ENCODE measurements at regions not wholly inside any gene's neighbourhood (a gene's known extent, or its start where the extent isn't known, plus 50 kb on each side); places are given as distances from the start of the nearest gene placed in this dataset.
"Not testable (repeated sequence)": the region's sequence is repeated elsewhere in the genome, so short reads cannot be mapped to it uniquely, and the experiment has no call there.

DNA sequence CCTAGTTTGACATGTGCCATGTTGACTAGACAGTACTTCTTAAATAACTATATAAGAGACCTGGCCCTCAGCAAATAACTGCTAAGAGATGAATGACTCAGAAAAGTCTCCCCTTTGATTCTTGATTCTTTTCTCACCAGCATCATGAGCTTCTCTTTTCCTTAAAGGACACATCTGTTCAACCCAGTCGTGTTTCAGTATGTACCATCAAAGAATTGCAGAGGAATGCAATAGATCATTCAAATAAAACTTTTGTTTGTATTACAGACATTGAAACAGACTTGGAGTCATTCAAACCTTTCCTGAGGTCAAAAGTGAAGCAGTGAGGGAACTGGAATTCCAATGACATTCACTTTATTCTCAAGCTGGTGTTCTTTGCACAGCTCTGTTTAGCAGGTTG, 598.3 kb upstream of the GHITM start:
- TF ChIP-seq, protein P1, sequence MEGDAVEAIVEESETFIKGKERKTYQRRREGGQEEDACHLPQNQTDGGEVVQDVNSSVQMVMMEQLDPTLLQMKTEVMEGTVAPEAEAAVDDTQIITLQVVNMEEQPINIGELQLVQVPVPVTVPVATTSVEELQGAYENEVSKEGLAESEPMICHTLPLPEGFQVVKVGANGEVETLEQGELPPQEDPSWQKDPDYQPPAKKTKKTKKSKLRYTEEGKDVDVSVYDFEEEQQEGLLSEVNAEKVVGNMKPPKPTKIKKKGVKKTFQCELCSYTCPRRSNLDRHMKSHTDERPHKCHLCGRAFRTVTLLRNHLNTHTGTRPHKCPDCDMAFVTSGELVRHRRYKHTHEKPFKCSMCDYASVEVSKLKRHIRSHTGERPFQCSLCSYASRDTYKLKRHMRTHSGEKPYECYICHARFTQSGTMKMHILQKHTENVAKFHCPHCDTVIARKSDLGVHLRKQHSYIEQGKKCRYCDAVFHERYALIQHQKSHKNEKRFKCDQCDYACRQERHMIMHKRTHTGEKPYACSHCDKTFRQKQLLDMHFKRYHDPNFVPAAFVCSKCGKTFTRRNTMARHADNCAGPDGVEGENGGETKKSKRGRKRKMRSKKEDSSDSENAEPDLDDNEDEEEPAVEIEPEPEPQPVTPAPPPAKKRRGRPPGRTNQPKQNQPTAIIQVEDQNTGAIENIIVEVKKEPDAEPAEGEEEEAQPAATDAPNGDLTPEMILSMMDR (IDR thresholded peaks at IDR 0.05; ENCODE audit: low read depth, low read length), result no peak
- Histone ChIP-seq H3K4me3 (ENCODE audit: low read depth, low read length) (no peak overlapping the region), H3K27me3 (ENCODE audit: insufficient read depth, low read depth, severe bottlenecking) (no peaks in the 10 kb centered on the region), H3K27ac (no peak overlapping the region), H3K9me3 (ENCODE audit: severe bottlenecking) (no peaks in the 10 kb centered on the region), H3K36me3 (no peaks in the 10 kb centered on the region)
- DNase-seq, result no peak

DNA sequence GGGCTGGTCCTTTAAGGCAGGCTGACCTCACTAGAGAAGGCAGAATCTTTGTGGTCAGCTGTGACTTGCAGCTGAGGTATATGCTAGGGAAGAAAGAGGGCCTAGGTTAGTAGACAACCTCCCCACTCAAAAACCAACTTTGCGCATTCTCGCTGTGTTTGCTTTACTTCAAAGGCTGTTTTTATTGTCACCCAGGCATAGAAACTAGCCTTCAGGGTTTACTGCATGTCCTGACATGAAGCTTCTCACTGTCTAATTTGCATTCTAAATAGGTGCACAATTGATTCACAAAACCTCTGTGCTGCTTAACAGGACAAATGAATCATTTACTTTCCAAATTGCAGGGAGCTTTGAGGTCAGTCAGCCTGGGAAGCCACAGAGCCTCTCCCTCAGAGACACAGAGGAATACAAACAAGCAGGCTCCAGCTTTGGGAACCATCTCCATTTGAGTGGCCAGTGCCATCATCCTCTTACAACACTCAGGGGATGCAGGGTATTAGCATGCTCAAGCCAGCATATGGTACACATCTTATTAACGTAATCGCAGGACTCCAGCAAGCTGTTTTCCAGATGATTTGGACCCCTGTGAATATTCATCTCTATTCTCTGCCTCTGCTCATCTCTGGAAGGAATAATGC, 596.4 kb upstream of the GHITM start:
- Histone ChIP-seq H3K4me3 (ENCODE audit: low read depth, low read length) (no peak overlapping the region), H3K27ac (peak overlapping the region; percentile 61), H3K9me3 (ENCODE audit: severe bottlenecking) (no peaks in the 10 kb centered on the region), H3K27me3 (ENCODE audit: insufficient read depth, low read depth, severe bottlenecking) (no peaks in the 10 kb centered on the region), H3K36me3 (no peaks in the 10 kb centered on the region)
- TF ChIP-seq, protein P1 (IDR thresholded peaks at IDR 0.05; ENCODE audit: low read depth, low read length), result no peak
- peak; percentile 80 for DNase-seq

DNA sequence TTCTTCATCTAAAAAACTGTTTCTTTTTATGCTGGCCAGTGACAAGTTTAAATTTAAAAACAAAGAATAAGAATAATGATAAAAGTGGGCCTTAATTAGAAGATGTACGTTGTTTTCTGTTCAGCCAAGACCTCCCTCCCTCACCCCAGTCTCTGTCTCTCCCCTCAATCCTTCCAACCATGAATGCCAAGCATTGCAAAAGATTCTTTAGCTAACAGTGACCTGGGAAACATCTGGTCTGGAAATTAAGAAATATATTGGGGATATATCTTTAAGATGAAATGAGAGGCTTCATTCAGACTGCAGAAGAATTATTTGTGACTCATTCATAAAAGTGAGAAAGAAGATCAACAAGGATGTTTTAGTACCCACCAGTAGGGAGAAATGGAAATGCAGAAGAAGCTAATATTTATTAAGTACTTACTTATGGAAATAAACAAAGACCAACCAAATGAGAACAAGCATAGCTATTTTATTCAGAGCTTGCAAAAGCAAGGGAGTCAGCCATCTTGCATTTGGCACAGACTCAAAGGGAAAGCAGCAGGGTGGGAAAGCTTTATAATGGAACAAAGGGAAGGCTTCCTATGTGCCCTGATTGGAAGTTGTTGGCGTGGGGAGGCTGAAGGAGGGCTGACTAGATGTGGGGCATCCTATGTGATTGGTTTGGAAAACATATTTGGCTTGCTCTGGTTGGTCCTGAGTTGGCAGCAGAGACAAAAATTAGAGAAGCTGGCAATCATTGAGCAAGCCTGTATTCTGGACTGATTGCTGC, 595.4 kb upstream of the GHITM start:
- Histone ChIP-seq H3K36me3 (no peaks in the 10 kb centered on the region), H3K27ac (peak overlapping the region; percentile 61), H3K27me3 (ENCODE audit: insufficient read depth, low read depth, severe bottlenecking) (no peaks in the 10 kb centered on the region), H3K4me3 (ENCODE audit: low read depth, low read length) (no peak overlapping the region), H3K9me3 (ENCODE audit: severe bottlenecking) (no peaks in the 10 kb centered on the region)
- no peak for DNase-seq
- TF ChIP-seq, protein P1 (IDR thresholded peaks at IDR 0.05; ENCODE audit: low read depth, low read length), result no peak

DNA sequence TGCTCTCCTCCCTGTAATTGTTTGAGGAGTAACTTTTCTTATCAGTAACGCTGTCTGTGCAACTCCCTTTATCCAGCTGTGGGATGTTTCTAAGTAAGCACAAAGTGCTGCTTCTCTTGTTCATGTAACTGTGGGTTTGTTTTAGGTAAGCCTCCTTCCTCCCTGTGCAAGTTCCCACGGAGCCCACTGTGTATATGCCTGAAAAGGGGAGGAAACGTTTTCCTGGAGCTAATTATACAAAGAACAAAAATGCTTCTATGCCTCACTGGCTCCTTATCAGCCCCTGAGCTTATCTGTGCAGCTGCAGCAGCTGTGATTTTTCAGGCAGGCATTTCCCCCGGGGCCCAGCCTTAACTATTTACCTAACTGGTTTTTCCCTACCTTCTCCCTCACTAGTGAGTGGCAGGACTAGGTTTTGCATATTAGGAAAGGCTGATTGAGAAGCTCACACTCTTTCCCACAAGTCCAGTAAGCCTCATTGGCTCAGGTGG, 593.4 kb upstream of the GHITM start:
- Histone ChIP-seq H3K4me3 (ENCODE audit: low read depth, low read length) (no peak overlapping the region), H3K9me3 (ENCODE audit: severe bottlenecking) (no peaks in the 10 kb centered on the region), H3K36me3 (no peaks in the 10 kb centered on the region), H3K27me3 (ENCODE audit: insufficient read depth, low read depth, severe bottlenecking) (no peaks in the 10 kb centered on the region), H3K27ac (no peak overlapping the region)
- DNase-seq, result no peak
- TF ChIP-seq, protein P1 (IDR thresholded peaks at IDR 0.05; ENCODE audit: low read depth, low read length), result no peak

DNA sequence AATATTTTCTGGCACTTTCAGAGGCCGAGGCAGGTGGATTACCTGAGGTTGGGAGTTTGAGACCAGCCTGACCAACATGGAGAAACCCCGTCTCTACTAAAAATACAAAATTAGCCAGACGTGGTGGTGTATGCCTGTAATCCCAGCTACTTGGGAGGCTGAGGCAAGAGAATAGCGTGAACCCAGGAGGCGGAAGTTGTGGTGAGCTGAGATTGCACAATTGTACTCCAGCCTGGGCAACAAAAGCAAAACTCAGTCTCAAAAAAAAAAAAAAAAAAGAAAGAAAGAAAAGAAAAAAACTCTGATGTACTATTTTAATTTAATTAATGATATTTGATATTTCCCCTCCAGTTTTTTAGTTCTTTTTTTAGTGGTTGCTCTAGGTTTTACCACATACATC, 588.1 kb upstream of the GHITM start:
- DNase-seq; H3K9me3 ChIP-seq (ENCODE audit: severe bottlenecking): not testable (repeated sequence)

DNA sequence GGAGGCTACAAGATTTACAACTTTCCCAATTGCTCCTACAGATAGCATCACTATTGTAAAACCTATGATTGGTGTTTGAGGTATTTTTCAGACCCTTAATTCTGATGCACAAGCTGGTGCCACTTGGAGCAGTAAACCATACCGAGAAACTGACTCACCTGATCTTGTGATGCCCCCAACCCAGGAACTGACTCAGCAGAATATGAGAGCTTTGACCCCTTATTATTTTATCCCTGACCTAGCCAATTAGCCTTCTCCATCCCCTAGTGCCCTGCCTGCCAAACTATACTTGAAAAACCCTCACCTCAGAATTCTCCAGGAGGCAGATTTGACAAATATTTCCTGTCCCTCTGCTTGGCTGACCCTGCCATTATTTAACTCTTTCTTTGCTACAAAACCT, 585.9 kb upstream of the GHITM start:
- Histone ChIP-seq H3K27ac (no peak overlapping the region), H3K4me3 (ENCODE audit: low read depth, low read length) (no peak overlapping the region), H3K36me3 (no peaks in the 10 kb centered on the region), H3K9me3 (ENCODE audit: severe bottlenecking) (no peaks in the 10 kb centered on the region), H3K27me3 (ENCODE audit: insufficient read depth, low read depth, severe bottlenecking) (no peaks in the 10 kb centered on the region)
- no peak for DNase-seq
- TF ChIP-seq, protein P1 (IDR thresholded peaks at IDR 0.05; ENCODE audit: low read depth, low read length), result no peak

More for the DNA sequence above, 588.1 kb upstream of the GHITM start:
- H3K27ac ChIP-seq; H3K27me3 ChIP-seq (ENCODE audit: insufficient read depth, low read depth, severe bottlenecking); H3K4me3 ChIP-seq (ENCODE audit: low read depth, low read length); H3K36me3 ChIP-seq: not testable (repeated sequence)
